C4-2B (cell line): ENCODE measurements at regions not wholly inside any gene's neighbourhood (a gene's known extent, or its start where the extent isn't known, plus 50 kb on each side); places are given as distances from the start of the nearest gene placed in this dataset.

Experiments
- CTCF ChIP-seq: fragments of 450-650 bp; conservative IDR thresholded peaks from 2 replicates; pipeline ENCODE4 v1.5.1; 2017; ENCODE audit warnings: mild to moderate bottlenecking
- ZFX ChIP-seq: fragments of 450-650 bp; IDR thresholded peaks from 2 replicates; pipeline ENCODE4 v1.6.1; 2017

- TF ChIP-seq CTCF (no peak), ZFX (no peak)
Measured at GRCh38 chr14:83140756-83141155, 1607.1 kb upstream of the SEL1L start.
